ENCODE measurements at regions not wholly inside any gene's neighbourhood (a gene's known extent, or its start where the extent isn't known, plus 50 kb on each side); places are given as distances from the start of the nearest gene placed in this dataset.

DNA sequence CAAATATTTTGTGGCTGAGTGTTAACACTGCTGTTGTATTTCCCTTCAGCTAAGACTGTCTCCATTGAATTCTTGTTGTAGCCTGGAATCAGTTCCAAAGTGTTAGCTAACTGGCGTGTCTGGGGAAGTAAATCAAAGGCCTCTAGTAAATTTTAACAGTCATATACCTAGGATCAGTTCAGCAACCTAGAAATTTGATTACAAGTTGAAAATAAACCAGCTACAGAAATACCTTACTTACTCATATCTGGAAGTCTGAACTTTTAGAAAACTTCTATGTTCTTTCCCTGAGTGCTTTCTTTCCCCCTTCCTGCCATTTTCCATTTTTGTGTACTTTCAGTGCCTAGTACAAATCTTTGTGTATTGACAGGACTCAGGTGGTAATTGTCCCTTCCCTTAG lies 396.7 kb upstream of the DCC start:
- 63 to 75% (median 67%) methylated on average over 1 of the region's 1 CpG for WGBS, 3 donors
- intact Hi-C loops (cut with DNase I), result no loop called here
- TF ChIP-seq, protein P1, sequence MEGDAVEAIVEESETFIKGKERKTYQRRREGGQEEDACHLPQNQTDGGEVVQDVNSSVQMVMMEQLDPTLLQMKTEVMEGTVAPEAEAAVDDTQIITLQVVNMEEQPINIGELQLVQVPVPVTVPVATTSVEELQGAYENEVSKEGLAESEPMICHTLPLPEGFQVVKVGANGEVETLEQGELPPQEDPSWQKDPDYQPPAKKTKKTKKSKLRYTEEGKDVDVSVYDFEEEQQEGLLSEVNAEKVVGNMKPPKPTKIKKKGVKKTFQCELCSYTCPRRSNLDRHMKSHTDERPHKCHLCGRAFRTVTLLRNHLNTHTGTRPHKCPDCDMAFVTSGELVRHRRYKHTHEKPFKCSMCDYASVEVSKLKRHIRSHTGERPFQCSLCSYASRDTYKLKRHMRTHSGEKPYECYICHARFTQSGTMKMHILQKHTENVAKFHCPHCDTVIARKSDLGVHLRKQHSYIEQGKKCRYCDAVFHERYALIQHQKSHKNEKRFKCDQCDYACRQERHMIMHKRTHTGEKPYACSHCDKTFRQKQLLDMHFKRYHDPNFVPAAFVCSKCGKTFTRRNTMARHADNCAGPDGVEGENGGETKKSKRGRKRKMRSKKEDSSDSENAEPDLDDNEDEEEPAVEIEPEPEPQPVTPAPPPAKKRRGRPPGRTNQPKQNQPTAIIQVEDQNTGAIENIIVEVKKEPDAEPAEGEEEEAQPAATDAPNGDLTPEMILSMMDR (IDR thresholded peaks at IDR 0.05), result no peak
- no peak for TF ChIP-seq EP300 (IDR thresholded peaks at IDR 0.05)
- TF ChIP-seq POLR2A (IDR thresholded peaks at IDR 0.05), result no peak

DNA sequence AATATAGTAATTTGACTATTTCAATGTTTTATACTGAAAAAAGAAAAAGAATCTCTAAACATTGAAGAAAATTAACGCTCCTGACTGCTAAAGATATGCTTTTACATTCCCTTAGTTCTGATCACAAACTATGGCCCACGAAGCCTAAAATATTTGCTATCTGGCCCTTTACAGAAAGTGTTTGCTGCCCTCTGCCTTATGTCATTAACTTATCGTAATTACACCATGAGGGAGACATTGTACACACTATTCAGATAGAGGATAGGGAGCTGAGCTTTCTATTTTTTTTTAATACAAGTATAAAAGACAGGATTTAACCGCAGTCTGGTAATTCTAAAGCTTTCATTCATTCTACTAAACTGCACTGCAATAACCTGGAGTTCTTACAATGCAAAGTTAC lies 393.1 kb upstream of the DCC start:
- TF ChIP-seq POLR2A (IDR thresholded peaks at IDR 0.05) (no peak), EP300 (IDR thresholded peaks at IDR 0.05) (no peak)
- TF ChIP-seq, protein P1 (IDR thresholded peaks at IDR 0.05), result no peak
- WGBS, 3 donors, result 51 to 64% (median 63%) methylated on average over 4 of the region's 4 CpGs
- no peaks in the 10 kb centered on the region for H3K27me3 ChIP-seq
- H3K4me3 ChIP-seq, result no peak overlapping the region
- no peaks in the 10 kb centered on the region for H3K4me1 ChIP-seq (ENCODE audit: insufficient read depth)
- no peaks in the 10 kb centered on the region for H3K9me3 ChIP-seq
- H3K27ac ChIP-seq, result no peak overlapping the region
- H3K36me3 ChIP-seq, result no peaks in the 10 kb centered on the region
- DNase-seq, result no peak
- intact Hi-C loops (cut with DNase I), result no loop called here

More for the DNA sequence above, 396.7 kb upstream of the DCC start:
- Histone ChIP-seq H3K4me3 (no peak overlapping the region), H3K9me3 (no peaks in the 10 kb centered on the region), H3K27ac (no peak overlapping the region), H3K4me1 (ENCODE audit: insufficient read depth) (no peaks in the 10 kb centered on the region), H3K27me3 (no peaks in the 10 kb centered on the region), H3K36me3 (no peaks in the 10 kb centered on the region)
- DNase-seq, result no peak

DNA sequence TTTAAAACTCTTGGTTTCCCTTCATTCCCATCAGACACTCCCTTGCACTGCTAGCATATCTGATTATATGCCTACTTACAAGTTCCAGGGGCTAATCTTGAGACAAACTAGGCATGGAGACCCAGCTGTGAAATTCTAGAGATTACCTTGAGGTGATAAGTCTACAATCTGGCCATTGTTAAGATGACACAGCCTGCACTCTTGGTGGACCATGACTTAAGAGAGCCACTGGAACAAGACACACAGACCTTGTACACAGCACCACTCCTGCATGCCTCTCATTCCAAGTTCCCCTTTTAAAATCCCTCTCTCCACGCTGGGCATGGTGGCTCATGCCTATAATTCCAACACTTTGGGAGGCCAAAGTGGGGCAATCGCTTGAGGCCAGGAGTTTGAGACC lies 387.2 kb upstream of the DCC start:
- DNase-seq, result no peak
- Histone ChIP-seq H3K27me3 (no peaks in the 10 kb centered on the region), H3K4me3 (no peak overlapping the region), H3K36me3 (no peaks in the 10 kb centered on the region), H3K4me1 (ENCODE audit: insufficient read depth) (no peaks in the 10 kb centered on the region), H3K27ac (no peak overlapping the region), H3K9me3 (no peaks in the 10 kb centered on the region)
- intact Hi-C loops (cut with DNase I), result no loop called here
- TF ChIP-seq, protein P1 (IDR thresholded peaks at IDR 0.05), result no peak
- TF ChIP-seq EP300 (IDR thresholded peaks at IDR 0.05), result no peak
- no peak for TF ChIP-seq POLR2A (IDR thresholded peaks at IDR 0.05)
- 75 to 81% (median 79%) methylated on average over 2 of the region's 2 CpGs for WGBS, 3 donors

DNA sequence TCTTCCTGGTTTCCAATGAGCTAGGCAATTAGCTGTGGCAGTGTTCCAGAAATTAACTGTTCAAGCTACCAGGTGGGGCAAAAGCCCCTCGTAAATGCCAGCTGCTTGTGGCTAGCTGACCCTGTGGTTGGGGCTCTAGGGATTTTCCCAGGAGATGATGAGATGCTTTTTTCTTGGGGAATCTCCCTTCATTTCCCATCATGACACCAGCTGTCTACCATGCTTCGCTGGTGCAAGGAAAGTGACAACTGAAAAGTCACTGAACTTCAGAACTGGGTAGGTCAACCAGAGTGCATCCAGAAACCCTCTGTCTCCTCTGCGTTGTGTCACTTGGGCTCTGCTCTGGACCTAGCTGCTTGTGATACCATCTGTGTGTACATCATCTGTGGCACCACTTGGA lies 386.5 kb upstream of the DCC start:
- intact Hi-C loops (cut with DNase I), result no loop called here

More for the DNA sequence above, 386.5 kb upstream of the DCC start:
- no peak for DNase-seq
- Histone ChIP-seq H3K4me3 (no peak overlapping the region), H3K36me3 (no peaks in the 10 kb centered on the region), H3K27ac (no peak overlapping the region), H3K4me1 (ENCODE audit: insufficient read depth) (no peaks in the 10 kb centered on the region), H3K9me3 (no peaks in the 10 kb centered on the region), H3K27me3 (no peaks in the 10 kb centered on the region)
- 62 to 77% (median 72%) methylated on average over 3 of the region's 3 CpGs for WGBS, 3 donors
- TF ChIP-seq EP300 (IDR thresholded peaks at IDR 0.05) (no peak), POLR2A (IDR thresholded peaks at IDR 0.05) (no peak)
- TF ChIP-seq, protein P1 (IDR thresholded peaks at IDR 0.05), result no peak

Data from ovary (tissue), 7 donors.